ENCODE measurements at regions not wholly inside any gene's neighbourhood (a gene's known extent, or its start where the extent isn't known, plus 50 kb on each side); places are given as distances from the start of the nearest gene placed in this dataset.
A peak's percentile ranks its signal among the peaks of the same experiment; 100 is the strongest.

DNA sequence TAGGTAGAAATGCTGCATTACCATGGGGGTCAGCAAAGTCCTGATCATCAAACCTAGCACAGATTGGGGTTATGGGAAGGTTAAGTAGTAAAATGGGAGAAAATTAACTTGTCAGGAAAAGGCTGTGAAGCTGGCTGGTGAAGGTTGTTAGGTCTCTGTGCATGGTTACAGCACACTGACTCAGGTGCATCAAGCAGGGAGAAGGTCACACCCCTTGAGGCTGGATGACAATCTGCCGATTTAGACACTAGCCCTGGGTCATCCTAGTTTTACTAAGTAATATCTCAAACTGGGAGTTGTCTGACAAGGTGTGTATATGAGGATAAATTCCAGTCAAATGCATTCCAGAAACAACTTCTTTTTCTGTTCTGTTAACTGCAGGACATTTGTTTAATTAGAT lies 271.1 kb upstream of the LRIG3 start:
- Histone ChIP-seq H3K27ac (ENCODE audit: low read length) (no peak overlapping the region), H3K9me3 (replicated peaks; ENCODE audit: control insufficient read depth, low read depth, low read length) (no peaks in the 10 kb centered on the region), H3K4me1 (ENCODE audit: control insufficient read depth, insufficient read depth, low read length) (no peaks in the 10 kb centered on the region), H3K4me3 (ENCODE audit: low read length) (no peak overlapping the region), H3K36me3 (ENCODE audit: control insufficient read depth, insufficient read depth, low read length) (no peaks in the 10 kb centered on the region), H3K27me3 (ENCODE audit: control insufficient read depth, insufficient read depth, low read length) (no peaks in the 10 kb centered on the region)
- DNase-seq: no peak
- WGBS (ENCODE audit: insufficient coverage): no CpG with 5 or more reads among the region's 1 CpG

DNA sequence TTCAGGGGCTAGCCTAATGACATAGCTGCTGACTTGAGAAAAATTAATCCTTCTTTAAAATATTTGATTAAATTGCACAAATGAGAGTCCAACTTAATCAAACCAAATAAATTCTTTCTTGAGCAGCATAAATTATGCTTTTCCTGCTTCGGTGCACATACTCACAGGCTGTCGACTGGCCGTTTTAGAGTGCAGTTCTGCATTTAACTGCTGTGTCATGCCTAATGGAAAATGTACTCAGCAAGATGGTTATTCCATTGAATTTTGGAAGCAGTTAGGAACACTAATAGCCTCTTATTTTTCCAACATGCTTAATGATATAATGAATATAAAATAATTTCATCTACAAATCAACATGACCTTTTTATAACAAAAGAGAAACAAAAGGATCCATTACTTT lies 266.1 kb upstream of the LRIG3 start:
- H3K9me3 ChIP-seq (replicated peaks; ENCODE audit: control insufficient read depth, low read depth, low read length): no peaks in the 10 kb centered on the region
- DNase-seq: peak; percentile 66
- no peak overlapping the region for H3K4me3 ChIP-seq (ENCODE audit: low read length)
- no peak overlapping the region for H3K27ac ChIP-seq (ENCODE audit: low read length)
- H3K4me1 ChIP-seq (ENCODE audit: control insufficient read depth, insufficient read depth, low read length): no peaks in the 10 kb centered on the region
- H3K36me3 ChIP-seq (ENCODE audit: control insufficient read depth, insufficient read depth, low read length): no peaks in the 10 kb centered on the region
- WGBS (ENCODE audit: insufficient coverage): no CpG with 5 or more reads among the region's 3 CpGs
- no peaks in the 10 kb centered on the region for H3K27me3 ChIP-seq (ENCODE audit: control insufficient read depth, insufficient read depth, low read length)

DNA sequence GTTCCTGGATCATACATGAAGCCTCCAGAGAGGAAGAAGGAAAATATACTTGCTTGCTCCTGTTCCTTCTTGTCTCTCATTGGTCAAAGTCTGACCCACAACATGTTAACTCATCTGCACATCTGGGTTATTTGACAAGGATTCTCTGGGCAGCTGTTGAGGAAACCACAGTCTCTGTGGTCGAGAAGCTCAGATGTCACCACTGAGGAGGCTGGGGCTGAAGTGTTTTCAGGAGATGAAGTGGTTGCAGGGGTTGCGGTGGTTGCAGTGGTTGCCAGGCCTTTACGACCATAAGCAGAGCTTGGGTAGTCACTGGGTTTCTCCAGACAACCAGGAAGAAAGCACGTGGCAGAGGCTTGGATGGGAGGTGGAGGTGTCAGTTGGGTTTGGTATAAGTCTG lies 265.0 kb upstream of the LRIG3 start:
- Histone ChIP-seq H3K27ac (ENCODE audit: low read length) (no peak overlapping the region), H3K27me3 (ENCODE audit: control insufficient read depth, insufficient read depth, low read length) (no peaks in the 10 kb centered on the region), H3K4me3 (ENCODE audit: low read length) (no peak overlapping the region), H3K4me1 (ENCODE audit: control insufficient read depth, insufficient read depth, low read length) (no peaks in the 10 kb centered on the region), H3K36me3 (ENCODE audit: control insufficient read depth, insufficient read depth, low read length) (no peaks in the 10 kb centered on the region), H3K9me3 (replicated peaks; ENCODE audit: control insufficient read depth, low read depth, low read length) (no peaks in the 10 kb centered on the region)
- DNase-seq: no peak
- WGBS (ENCODE audit: insufficient coverage): 76% methylated on average over 3 of the region's 4 CpGs

DNA sequence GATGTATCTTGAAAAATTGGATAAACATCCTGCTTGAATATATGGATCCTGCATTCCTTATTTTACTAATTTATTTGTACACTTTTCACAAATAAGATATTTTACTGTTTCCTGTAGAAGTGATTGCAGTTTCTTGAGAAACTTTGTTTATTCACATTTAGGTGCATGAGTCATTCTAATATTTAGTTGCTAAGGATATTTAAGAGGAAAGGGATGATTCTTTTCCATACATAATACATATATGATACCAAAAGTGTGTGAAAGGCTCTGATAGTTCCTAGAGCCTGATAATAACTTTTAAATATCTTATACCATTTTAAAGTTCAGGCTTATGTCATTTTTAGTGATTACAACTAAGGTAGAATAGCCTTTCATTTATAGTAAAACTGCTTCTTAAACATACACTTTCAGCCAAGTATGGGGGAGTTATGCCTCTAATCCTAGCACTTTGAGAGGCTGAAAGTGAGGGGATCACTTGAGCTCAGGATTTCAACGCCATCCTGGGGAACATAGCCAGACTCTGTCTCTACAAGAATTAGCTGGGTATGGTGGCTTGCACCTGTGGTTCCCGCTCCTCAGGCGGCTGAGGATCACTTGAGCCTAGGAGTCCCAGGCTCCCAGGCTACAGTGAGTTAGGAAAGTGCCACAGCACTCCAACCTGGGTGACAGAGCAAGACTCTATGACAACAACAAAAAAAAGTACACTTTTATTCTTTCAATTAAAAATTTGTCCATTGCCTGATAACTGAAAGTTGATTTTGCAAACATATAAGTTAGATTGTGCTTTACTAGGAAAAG lies 262.6 kb upstream of the LRIG3 start:
- Histone ChIP-seq H3K36me3 (ENCODE audit: control insufficient read depth, insufficient read depth, low read length) (no peaks in the 10 kb centered on the region), H3K4me3 (ENCODE audit: low read length) (no peak overlapping the region), H3K27ac (ENCODE audit: low read length) (no peak overlapping the region), H3K4me1 (ENCODE audit: control insufficient read depth, insufficient read depth, low read length) (no peaks in the 10 kb centered on the region), H3K9me3 (replicated peaks; ENCODE audit: control insufficient read depth, low read depth, low read length) (no peaks in the 10 kb centered on the region), H3K27me3 (ENCODE audit: control insufficient read depth, insufficient read depth, low read length) (no peaks in the 10 kb centered on the region)
- no peak for DNase-seq
- 72% methylated on average over 3 of the region's 3 CpGs for WGBS (ENCODE audit: insufficient coverage)

DNA sequence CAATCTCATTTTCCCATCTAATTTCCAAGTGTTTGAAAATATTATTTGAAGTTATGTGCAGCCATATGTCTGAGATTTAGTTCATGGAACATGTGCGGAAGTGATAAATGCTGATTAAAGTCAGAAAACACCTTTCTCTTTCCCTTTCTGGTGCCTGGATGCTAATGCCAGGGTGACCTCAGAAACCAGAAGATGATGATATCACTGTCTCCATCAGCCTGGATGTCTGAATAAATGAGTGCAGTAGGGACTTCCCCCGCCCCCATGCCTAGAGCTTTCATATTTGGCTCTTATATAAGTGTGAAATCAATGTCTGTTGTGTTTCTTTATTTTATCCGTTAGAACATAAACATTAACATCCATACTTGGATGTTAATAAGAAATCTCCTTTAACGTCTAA lies 261.9 kb upstream of the LRIG3 start:
- no peak for DNase-seq
- no peaks in the 10 kb centered on the region for H3K36me3 ChIP-seq (ENCODE audit: control insufficient read depth, insufficient read depth, low read length)
- H3K4me1 ChIP-seq (ENCODE audit: control insufficient read depth, insufficient read depth, low read length): no peaks in the 10 kb centered on the region
- no peak overlapping the region for H3K27ac ChIP-seq (ENCODE audit: low read length)
- no peaks in the 10 kb centered on the region for H3K9me3 ChIP-seq (replicated peaks; ENCODE audit: control insufficient read depth, low read depth, low read length)
- no CpG with 5 or more reads among the region's 4 CpGs for WGBS (ENCODE audit: insufficient coverage)
- H3K27me3 ChIP-seq (ENCODE audit: control insufficient read depth, insufficient read depth, low read length): no peaks in the 10 kb centered on the region
- H3K4me3 ChIP-seq (ENCODE audit: low read length): no peak overlapping the region

DNA sequence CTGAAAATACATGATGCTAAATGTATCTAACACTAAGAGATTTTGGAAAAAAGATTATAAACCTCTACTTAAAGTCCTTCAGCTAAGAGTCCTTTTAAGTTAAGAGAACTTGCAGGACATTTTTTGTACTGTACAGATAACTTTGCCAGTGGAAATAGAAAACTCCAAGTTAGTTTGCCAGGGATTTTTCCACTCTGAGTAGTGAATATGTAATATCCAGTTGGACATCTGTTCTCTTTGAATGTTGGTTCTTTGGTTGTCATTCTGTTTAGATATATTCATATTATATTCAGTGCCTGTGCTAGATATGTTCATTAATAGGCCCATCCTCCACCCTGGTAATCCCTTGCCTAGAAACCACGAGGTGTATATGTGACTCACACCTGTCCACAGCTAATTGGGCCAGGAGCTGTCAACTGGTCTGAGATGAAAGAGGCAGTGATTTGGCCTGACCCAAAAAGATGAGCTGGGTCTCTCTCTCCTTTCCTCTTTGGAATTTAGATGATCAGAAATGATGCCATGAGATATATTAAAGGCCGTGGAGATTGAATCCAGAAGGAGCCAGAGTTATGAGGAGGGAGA lies 261.0 kb upstream of the LRIG3 start:
- Histone ChIP-seq H3K4me3 (ENCODE audit: low read length) (no peak overlapping the region), H3K27me3 (ENCODE audit: control insufficient read depth, insufficient read depth, low read length) (no peaks in the 10 kb centered on the region), H3K27ac (ENCODE audit: low read length) (no peak overlapping the region), H3K9me3 (replicated peaks; ENCODE audit: control insufficient read depth, low read depth, low read length) (no peaks in the 10 kb centered on the region), H3K36me3 (ENCODE audit: control insufficient read depth, insufficient read depth, low read length) (no peaks in the 10 kb centered on the region), H3K4me1 (ENCODE audit: control insufficient read depth, insufficient read depth, low read length) (no peaks in the 10 kb centered on the region)
- peak; percentile 80 for DNase-seq
- 43% methylated on average over 2 of the region's 2 CpGs for WGBS (ENCODE audit: insufficient coverage)

DNA sequence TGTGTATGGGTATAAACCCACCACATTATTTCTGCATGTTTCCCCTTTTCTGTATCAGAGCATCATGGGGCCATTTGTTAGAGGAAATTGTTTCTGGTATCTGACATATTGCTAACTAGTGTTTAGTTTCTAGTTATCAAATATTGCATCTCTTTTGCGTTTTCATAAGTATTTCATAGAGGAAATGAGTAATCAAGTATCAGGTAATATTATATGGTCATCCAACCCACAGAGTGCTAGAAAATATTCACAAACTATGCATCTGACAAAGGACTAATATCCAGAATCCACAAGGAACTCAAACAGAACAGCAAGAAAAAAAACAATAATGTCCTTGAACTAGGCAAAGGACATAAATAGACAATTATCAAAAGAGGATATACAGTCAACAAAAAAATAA lies 258.9 kb upstream of the LRIG3 start:
- Histone ChIP-seq H3K4me3 (ENCODE audit: low read length) (no peak overlapping the region), H3K27ac (ENCODE audit: low read length) (no peak overlapping the region), H3K36me3 (ENCODE audit: control insufficient read depth, insufficient read depth, low read length) (no peaks in the 10 kb centered on the region), H3K9me3 (replicated peaks; ENCODE audit: control insufficient read depth, low read depth, low read length) (no peaks in the 10 kb centered on the region), H3K4me1 (ENCODE audit: control insufficient read depth, insufficient read depth, low read length) (no peaks in the 10 kb centered on the region), H3K27me3 (ENCODE audit: control insufficient read depth, insufficient read depth, low read length) (no peaks in the 10 kb centered on the region)
- WGBS (ENCODE audit: insufficient coverage): no CpG with 5 or more reads among the region's 1 CpG
- no peak for DNase-seq

DNA sequence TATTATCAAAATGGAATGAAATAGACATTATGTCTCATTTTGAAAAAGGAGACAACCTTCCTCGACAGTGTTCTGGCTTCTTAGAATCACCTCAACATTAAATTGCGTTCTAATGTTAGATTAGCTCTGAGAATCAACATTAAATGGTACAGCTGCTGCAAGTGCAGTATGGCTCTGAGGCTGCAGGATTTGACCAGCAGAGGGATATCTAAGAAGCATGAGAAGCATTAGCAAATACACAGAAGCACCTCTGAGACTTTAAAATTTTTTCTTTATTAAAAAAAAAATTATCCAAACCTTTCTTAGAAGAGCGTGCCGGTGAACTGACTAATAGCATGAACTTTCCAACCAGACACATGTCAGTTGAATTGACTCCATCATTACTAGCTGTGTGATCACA lies 253.4 kb upstream of the LRIG3 start:
- Histone ChIP-seq H3K4me1 (ENCODE audit: control insufficient read depth, insufficient read depth, low read length) (no peaks in the 10 kb centered on the region), H3K27me3 (ENCODE audit: control insufficient read depth, insufficient read depth, low read length) (no peaks in the 10 kb centered on the region), H3K4me3 (ENCODE audit: low read length) (no peak overlapping the region), H3K9me3 (replicated peaks; ENCODE audit: control insufficient read depth, low read depth, low read length) (no peaks in the 10 kb centered on the region), H3K36me3 (ENCODE audit: control insufficient read depth, insufficient read depth, low read length) (no peaks in the 10 kb centered on the region), H3K27ac (ENCODE audit: low read length) (no peak overlapping the region)
- no peak for DNase-seq
- WGBS (ENCODE audit: insufficient coverage): 71% methylated on average over 2 of the region's 4 CpGs

DNA sequence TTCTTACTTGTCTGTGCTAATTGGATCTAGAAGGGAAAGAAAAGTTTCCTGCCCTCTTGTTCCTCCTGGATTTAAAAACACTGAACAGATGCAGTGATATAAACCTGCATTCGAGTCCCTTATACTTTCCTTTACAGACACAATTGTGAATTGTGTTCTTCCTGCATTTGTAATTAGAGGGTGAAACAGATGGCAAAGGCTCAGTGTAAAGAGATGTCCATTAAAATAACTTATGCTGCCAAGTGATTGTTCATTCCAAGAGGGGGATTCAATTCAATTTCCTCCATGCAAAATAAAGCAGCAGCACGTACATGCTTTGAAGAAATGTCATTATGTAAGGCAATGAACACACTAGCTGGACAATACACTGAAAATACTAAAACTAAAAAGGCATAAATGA lies 248.3 kb upstream of the LRIG3 start:
- WGBS (ENCODE audit: insufficient coverage): no CpG with 5 or more reads among the region's 2 CpGs
- DNase-seq: peak; percentile 37
- no peaks in the 10 kb centered on the region for H3K27me3 ChIP-seq (ENCODE audit: control insufficient read depth, insufficient read depth, low read length)
- no peaks in the 10 kb centered on the region for H3K9me3 ChIP-seq (replicated peaks; ENCODE audit: control insufficient read depth, low read depth, low read length)
- no peaks in the 10 kb centered on the region for H3K36me3 ChIP-seq (ENCODE audit: control insufficient read depth, insufficient read depth, low read length)
- H3K4me3 ChIP-seq (ENCODE audit: low read length): no peak overlapping the region
- H3K27ac ChIP-seq (ENCODE audit: low read length): no peak overlapping the region
- no peaks in the 10 kb centered on the region for H3K4me1 ChIP-seq (ENCODE audit: control insufficient read depth, insufficient read depth, low read length)

DNA sequence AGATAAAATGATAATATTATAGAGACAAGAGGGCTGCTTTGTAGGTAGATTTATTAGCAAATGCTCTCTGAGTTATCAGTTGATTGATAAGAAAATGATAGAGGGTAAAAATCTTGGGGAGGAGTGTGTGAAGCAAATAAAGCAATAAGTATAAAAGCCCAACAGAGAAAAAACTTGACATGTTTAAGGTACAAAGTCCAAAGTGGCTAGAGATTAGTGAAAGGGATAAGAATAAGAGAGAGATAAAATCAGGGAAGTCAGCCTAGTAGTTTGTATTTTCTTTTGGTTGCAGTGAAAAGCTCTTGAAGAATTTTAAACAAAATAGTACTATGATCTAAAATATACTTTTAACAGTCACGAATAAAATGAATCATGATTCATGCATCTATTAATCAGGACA lies 246.2 kb upstream of the LRIG3 start:
- Histone ChIP-seq H3K27me3 (ENCODE audit: control insufficient read depth, insufficient read depth, low read length) (no peaks in the 10 kb centered on the region), H3K27ac (ENCODE audit: low read length) (no peak overlapping the region), H3K9me3 (replicated peaks; ENCODE audit: control insufficient read depth, low read depth, low read length) (no peaks in the 10 kb centered on the region), H3K36me3 (ENCODE audit: control insufficient read depth, insufficient read depth, low read length) (no peaks in the 10 kb centered on the region), H3K4me3 (ENCODE audit: low read length) (no peak overlapping the region), H3K4me1 (ENCODE audit: control insufficient read depth, insufficient read depth, low read length) (no peaks in the 10 kb centered on the region)
- WGBS (ENCODE audit: insufficient coverage): no CpG with 5 or more reads among the region's 1 CpG
- no peak for DNase-seq
